OCI-LY1 (cell line): ENCODE measurements at regions not wholly inside any gene's neighbourhood (a gene's known extent, or its start where the extent isn't known, plus 50 kb on each side); places are given as distances from the start of the nearest gene placed in this dataset.

Experiments used
- H2AFZ ChIP-seq: fragments of 200-600 bp; sonication (generic), shearing (Covaris generic); 2 replicates; pipeline ENCODE4 v1.6.0; 2014; ENCODE audit warnings: antibody characterized with exemption, mild to moderate bottlenecking, low read length
- H3F3A ChIP-seq: fragments of 200-600 bp; sonication (generic), shearing (Covaris generic); 2 replicates; pipeline ENCODE4 v1.6.0; 2014; ENCODE audit warnings: mild to moderate bottlenecking, antibody characterized with exemption, low read length, moderate library complexity; ENCODE audit not compliant: insufficient read depth
- H3K27ac ChIP-seq: fragments of 200-600 bp; sonication (generic); 2 replicates; pipeline ENCODE4 v1.5.1; 2014; ENCODE audit warnings: low read length, mixed run types, mild to moderate bottlenecking, low read depth; ENCODE audit not compliant: poor library complexity, severe bottlenecking
- H3K27me3 ChIP-seq: fragments of 200-600 bp; sonication (generic); 2 replicates; pipeline ENCODE4 v1.6.0; 2014; ENCODE audit warnings: antibody characterized with exemption, mild to moderate bottlenecking, low read length, moderate library complexity; ENCODE audit not compliant: insufficient read depth
- H3K36me3 ChIP-seq: fragments of 200-600 bp; sonication (generic); 2 replicates; pipeline ENCODE4 v1.6.1; 2014; ENCODE audit warnings: mild to moderate bottlenecking, antibody characterized with exemption, low read length, moderate library complexity, mixed read lengths; ENCODE audit not compliant: insufficient read depth
- H3K4me1 ChIP-seq: fragments of 200-600 bp; sonication (generic); 2 replicates; pipeline ENCODE4 v1.5.1; 2014; ENCODE audit warnings: mild to moderate bottlenecking, low read length, moderate library complexity; ENCODE audit not compliant: insufficient read depth, severe bottlenecking
- H3K4me2 ChIP-seq: fragments of 200-600 bp; sonication (generic), shearing (Covaris generic); 2 replicates; pipeline ENCODE4 v1.6.1; 2014; ENCODE audit warnings: low read length
- H3K4me3 ChIP-seq: fragments of 200-600 bp; sonication (generic); 2 replicates; pipeline ENCODE4 v1.5.1; 2014; ENCODE audit warnings: low read length, low read depth, mild to moderate bottlenecking, mixed read lengths; ENCODE audit not compliant: poor library complexity, severe bottlenecking
- H3K79me2 ChIP-seq: fragments of 200-600 bp; shearing (Covaris generic); 2 replicates; pipeline ENCODE4 v1.6.1; 2016; ENCODE audit warnings: mixed run types, low read length, mixed read lengths; ENCODE audit not compliant: insufficient read depth
- H3K9ac ChIP-seq: fragments of 200-600 bp; sonication (generic), shearing (Covaris generic); 2 replicates; pipeline ENCODE4 v1.6.1; 2014; ENCODE audit warnings: mild to moderate bottlenecking, low read length, mixed read lengths
- H3K9me2 ChIP-seq: fragments of 200-600 bp; sonication (generic), shearing (Covaris generic); 2 replicates; pipeline ENCODE4 v1.6.1; 2014; ENCODE audit warnings: low read depth, mild to moderate bottlenecking, low read length, mixed read lengths
- H3K9me3 ChIP-seq: fragments of 200-600 bp; shearing (Covaris generic); 2 replicates; pipeline ENCODE4 v1.6.1; 2014; ENCODE audit warnings: low read length, mixed read lengths
- H4K20me1 ChIP-seq: fragments of 200-600 bp; sonication (generic), shearing (Covaris generic); 2 replicates; pipeline ENCODE4 v1.6.0; 2016; ENCODE audit warnings: mild to moderate bottlenecking, low read length; ENCODE audit not compliant: insufficient read depth
- EZH2 ChIP-seq: fragments of 200-600 bp; sonication (generic), shearing (Covaris generic); IDR thresholded peaks from 2 replicates; pipeline ENCODE4 v1.8.0; 2017; ENCODE audit warnings: borderline replicate concordance, mixed run types, mild to moderate bottlenecking, antibody characterized with exemption, low read length, moderate library complexity, mixed read lengths
- TF ChIP-seq, protein P1 (sequence below): fragments of 200-600 bp; sonication (generic), shearing (Covaris generic); IDR thresholded peaks from 2 replicates; pipeline ENCODE4 v1.5.1; 2017; ENCODE audit warnings: mild to moderate bottlenecking, antibody characterized with exemption, low read length, moderate library complexity, mixed read lengths

DNA sequence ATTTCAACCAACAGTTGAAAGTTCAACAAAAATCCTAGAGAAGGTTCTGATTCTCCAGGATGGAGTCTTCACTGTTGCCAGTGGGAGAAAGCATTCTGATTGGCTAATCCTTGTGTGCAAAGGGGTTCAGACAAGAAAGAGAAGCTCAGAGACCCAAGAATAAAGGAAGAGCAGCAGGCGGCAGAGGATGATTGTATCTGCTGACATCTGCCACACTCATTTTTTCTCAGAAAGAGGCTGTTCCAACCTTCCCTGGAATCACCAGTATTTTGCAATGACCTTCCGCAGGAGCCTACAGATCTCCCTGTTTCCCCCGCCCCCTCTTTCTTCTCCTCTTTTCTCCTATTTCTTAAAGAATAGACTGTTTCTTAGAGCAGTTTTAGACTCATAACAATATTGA is 376.7 kb downstream of the CDH26 start:
- H3K27me3 ChIP-seq = no peaks in the 10 kb centered on the region
- no peak overlapping the region for H3K4me3 ChIP-seq
- TF ChIP-seq, protein P1, sequence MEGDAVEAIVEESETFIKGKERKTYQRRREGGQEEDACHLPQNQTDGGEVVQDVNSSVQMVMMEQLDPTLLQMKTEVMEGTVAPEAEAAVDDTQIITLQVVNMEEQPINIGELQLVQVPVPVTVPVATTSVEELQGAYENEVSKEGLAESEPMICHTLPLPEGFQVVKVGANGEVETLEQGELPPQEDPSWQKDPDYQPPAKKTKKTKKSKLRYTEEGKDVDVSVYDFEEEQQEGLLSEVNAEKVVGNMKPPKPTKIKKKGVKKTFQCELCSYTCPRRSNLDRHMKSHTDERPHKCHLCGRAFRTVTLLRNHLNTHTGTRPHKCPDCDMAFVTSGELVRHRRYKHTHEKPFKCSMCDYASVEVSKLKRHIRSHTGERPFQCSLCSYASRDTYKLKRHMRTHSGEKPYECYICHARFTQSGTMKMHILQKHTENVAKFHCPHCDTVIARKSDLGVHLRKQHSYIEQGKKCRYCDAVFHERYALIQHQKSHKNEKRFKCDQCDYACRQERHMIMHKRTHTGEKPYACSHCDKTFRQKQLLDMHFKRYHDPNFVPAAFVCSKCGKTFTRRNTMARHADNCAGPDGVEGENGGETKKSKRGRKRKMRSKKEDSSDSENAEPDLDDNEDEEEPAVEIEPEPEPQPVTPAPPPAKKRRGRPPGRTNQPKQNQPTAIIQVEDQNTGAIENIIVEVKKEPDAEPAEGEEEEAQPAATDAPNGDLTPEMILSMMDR = no peak
- TF ChIP-seq EZH2 = no peak
- H3K4me1 ChIP-seq = no peaks in the 10 kb centered on the region
- H3K27ac ChIP-seq = no peak overlapping the region
- no peaks in the 10 kb centered on the region for H3K9me2 ChIP-seq
- H3K4me2 ChIP-seq = no peak overlapping the region
- H3K9me3 ChIP-seq = no peaks in the 10 kb centered on the region
- H4K20me1 ChIP-seq = no peaks in the 10 kb centered on the region
- H3K9ac ChIP-seq = no peak overlapping the region
- H3K36me3 ChIP-seq = no peaks in the 10 kb centered on the region
- no peak overlapping the region for H2AFZ ChIP-seq
- H3K79me2 ChIP-seq = no peaks in the 10 kb centered on the region
- H3F3A ChIP-seq = no peaks in the 10 kb centered on the region

GRCh38 chr20:60338556-60338955 is 380.3 kb downstream of the CDH26 start:
- no peaks in the 10 kb centered on the region for H3K4me1 ChIP-seq
- no peak overlapping the region for H3K9ac ChIP-seq
- no peaks in the 10 kb centered on the region for H4K20me1 ChIP-seq
- H3K27me3 ChIP-seq = peaks cover 5% of the 10 kb centered on the region; the same call in 1 of the 2 replicates
- no peaks in the 10 kb centered on the region for H3F3A ChIP-seq
- no peak overlapping the region for H3K4me2 ChIP-seq
- H3K27ac ChIP-seq = no peak overlapping the region
- TF ChIP-seq, protein P1 = no peak
- H3K9me2 ChIP-seq = no peaks in the 10 kb centered on the region
- H3K4me3 ChIP-seq = no peak overlapping the region
- H2AFZ ChIP-seq = no peak overlapping the region
- no peaks in the 10 kb centered on the region for H3K36me3 ChIP-seq
- no peaks in the 10 kb centered on the region for H3K9me3 ChIP-seq
- H3K79me2 ChIP-seq = no peaks in the 10 kb centered on the region

DNA sequence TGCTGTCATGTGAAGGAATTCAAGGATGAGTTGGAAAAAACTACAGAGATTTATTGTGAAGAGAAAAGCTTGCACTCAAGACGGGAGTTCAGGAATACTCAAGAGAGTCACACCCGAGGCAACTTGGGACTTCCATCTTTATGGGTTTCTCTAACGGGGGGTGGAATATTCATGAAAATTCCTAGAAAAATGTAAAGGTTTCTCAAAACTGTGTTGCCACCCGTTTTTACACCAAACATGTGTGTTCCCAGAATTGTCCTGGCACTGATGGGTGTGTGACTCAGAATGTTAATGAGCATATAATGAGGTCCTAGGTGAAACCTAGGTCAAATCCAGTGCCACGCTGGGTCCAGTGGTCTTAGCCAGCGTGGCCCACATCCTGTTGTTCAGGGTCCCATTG is 381.5 kb downstream of the CDH26 start:
- H3K27me3 ChIP-seq = peaks cover 5% of the 10 kb centered on the region; the same call in 1 of the 2 replicates
- H3K36me3 ChIP-seq = no peaks in the 10 kb centered on the region
- H3K9me2 ChIP-seq = no peaks in the 10 kb centered on the region
- H2AFZ ChIP-seq = no peak overlapping the region
- no peak overlapping the region for H3K4me3 ChIP-seq
- H3K9ac ChIP-seq = no peak overlapping the region
- no peak overlapping the region for H3K4me2 ChIP-seq
- H3K27ac ChIP-seq = no peak overlapping the region
- H3K9me3 ChIP-seq = no peaks in the 10 kb centered on the region
- H3K79me2 ChIP-seq = no peaks in the 10 kb centered on the region
- no peaks in the 10 kb centered on the region for H4K20me1 ChIP-seq
- no peaks in the 10 kb centered on the region for H3F3A ChIP-seq
- TF ChIP-seq, protein P1 = no peak
- no peak for TF ChIP-seq EZH2
- H3K4me1 ChIP-seq = no peaks in the 10 kb centered on the region
